Renal pelvis (tissue), 1 donor: ENCODE measurements at regions not wholly inside any gene's neighbourhood (a gene's known extent, or its start where the extent isn't known, plus 50 kb on each side); places are given as distances from the start of the nearest gene placed in this dataset.
"Not testable (repeated sequence)": the region's sequence is repeated elsewhere in the genome, so short reads cannot be mapped to it uniquely, and the experiment has no call there.

Experiments used
- DNase-seq: peaks from one replicate; pipeline ENCODE4 v3.0.0-alpha.2; 2013

DNA sequence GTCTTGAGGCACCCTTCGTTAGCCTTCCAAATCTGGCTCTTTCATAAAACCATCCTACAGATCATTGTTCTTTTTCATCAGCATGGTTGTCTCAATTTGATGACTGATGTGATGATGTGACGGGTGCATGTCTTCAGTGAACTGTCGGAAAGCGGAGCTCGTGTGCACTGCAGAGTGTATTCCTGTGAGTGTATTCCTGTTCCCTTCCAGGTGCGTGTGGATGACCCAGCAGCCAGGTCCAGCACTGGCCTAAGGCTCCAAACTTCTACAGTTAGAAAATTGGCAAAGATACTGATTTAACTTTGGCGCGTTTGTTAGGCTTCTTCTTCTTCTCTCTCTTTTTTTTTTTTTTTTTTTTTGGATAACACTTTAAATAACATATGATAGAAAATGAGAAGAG, 314.8 kb upstream of the SPATA31A3 start:
- not testable (repeated sequence) for DNase-seq

DNA sequence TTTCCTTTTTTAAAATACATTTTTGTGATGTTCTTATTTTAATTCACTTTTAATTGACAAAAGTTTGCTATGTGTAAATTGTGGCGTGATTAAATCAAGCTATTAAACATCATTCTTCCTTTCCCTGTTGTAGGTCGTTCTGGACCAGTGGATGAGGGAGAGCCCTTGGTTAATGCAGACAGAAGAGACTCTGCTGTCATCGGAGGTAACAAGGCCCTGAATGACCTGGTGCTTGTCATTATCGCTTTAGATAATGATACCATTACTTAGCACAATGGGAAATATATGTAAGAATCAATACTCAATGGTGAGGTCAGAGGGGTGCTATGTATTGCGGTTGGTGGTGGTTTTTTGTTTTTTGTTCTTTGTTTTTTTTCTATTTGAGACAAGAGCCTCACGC, 296.4 kb upstream of the SPATA31A3 start:
- not testable (repeated sequence) for DNase-seq

DNA sequence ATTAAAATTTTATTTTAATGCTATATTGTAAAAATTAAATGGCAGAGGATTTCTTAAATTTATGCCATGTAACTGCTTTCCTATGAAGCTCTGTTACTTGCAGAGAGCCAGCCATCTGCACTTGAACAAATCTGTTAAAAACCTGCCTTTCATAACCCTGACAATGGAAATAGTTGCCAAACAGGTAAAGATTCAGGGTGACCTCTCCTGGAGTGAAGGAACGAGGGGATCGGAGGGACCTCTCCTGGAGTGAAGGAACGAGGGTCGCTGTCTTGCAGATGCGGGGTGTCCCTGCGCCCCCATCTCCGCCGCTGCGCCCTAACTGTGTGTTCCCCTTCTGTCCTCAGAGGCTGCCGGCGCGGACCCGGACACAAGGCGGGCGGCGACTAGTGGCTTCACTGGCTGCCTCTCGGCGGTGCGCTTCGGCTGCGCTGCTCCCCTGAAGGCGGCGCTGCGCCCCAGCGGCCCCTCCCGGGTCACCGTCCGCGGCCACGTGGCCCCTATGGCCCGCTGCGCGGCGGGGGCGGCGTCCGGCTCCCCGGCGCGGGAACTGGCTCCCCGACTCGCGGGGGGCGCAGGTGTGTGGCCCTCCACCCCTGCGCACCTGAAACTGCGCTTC, 295.9 kb upstream of the SPATA31A3 start:
- not testable (repeated sequence) for DNase-seq

DNA sequence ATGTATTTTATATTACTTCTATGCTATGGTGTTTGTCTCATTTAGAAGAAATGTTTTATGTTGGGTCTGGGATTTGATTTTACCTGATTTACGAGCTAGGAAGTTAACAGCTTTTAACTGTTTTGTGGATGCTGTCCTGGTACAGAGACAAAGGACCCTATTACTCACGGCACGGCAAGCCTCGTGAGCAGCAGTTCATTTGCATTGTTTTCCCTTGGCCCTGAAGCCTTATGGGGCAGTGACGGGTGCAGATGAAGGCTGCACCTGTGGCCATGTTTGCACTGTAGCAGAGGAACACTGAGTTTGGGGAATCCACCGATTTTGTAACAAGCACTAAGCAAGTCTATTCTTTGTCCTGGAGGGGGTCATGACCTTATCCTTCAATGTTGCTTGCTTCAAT, 291.9 kb upstream of the SPATA31A3 start:
- DNase-seq, result not testable (repeated sequence)

DNA sequence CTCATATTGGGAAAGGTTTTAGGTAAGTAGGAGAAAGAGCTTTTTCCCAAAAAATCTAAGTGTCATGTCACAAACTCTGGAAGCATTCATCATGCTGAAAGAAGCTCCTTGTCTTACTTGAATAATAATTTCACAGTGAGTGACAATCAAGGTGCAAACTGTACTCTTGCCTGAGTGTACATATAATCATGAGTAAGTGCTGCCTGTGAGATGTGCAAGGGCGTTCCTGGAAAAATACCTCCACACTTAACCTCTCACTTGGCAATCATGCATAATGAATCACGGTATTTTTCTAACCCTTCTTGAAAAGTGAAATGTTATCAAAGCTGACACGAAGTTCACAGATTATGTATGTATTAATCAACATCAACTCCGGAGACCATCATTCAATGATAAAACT, 289.2 kb upstream of the SPATA31A3 start:
- DNase-seq, result not testable (repeated sequence)

DNA sequence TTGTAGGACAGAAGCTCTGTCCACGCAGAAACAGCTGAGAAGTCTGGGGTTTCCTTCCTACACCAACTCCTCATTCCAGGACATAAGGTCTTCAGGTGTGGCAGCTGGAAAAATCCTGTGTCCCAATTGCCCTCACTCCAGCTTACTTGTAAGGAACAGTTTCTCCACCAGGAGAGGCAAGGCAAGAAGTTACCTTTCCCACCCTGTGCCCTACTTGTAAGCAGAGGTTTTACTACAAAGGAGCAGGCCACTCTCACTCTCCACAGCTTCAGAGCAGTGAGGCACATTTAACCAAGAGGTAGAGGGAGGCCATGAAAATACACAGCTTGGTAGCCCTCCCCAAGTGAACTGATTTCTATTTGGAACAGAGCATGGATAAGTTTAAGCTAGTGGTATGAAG, 277.3 kb upstream of the SPATA31A3 start:
- not testable (repeated sequence) for DNase-seq

DNA sequence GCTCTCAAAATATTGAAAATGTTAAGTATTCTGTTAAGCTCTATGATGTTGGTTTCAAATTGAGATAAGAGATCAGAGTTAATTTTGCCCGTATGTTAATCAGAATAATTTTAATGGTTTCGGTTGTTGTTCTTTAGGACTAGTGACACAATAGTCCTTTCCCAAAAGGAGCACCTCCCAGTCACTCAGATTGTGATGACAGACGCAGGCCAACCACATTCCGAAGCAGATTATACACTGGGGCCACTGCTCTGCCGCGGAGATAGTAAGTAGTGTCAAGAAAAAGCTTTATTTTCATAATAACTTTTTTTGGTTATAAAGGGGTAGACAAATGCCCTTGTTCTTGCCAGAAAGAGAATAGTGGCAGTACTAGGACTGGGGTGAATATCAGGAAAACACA, 265.5 kb upstream of the SPATA31A3 start:
- DNase-seq, result not testable (repeated sequence)

DNA sequence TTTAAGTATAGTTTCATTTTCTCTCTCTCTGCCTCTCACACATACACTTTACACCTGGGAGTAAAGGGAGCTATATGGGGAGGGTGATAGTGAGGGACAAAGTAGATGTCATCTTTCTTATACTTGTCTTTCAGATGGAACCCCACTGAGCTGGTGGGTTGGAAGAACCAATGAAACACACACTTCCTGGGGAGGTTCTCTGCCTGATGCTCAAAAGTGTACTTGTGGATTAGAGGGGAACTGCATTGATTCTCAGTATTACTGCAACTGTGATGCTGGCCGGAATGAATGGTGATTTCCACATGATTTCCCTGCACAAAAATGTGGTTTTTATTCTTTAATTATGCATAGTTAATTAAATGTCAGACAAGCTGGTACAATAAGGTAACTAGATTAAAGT, 256.6 kb upstream of the SPATA31A3 start:
- not testable (repeated sequence) for DNase-seq

DNA sequence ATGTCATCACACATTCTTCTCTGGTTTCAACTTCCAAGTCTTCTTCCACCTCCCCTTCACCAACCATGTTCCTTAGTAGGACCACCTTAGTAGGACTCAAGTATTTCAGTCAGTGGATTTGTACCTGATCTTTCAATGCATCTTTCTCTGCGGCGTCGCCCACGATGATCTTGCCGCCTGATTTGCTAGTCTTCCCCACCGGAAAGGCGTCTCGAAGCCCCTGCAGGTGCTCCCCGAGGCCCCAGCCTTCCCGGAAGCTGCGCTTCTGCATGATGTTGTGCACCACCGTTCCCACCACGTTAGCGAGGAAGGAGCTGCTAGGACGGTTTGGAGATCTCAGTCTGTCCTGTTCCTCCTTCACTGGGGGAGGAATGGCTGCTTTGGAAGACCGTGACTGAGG, 219.7 kb upstream of the SPATA31A3 start:
- not testable (repeated sequence) for DNase-seq

DNA sequence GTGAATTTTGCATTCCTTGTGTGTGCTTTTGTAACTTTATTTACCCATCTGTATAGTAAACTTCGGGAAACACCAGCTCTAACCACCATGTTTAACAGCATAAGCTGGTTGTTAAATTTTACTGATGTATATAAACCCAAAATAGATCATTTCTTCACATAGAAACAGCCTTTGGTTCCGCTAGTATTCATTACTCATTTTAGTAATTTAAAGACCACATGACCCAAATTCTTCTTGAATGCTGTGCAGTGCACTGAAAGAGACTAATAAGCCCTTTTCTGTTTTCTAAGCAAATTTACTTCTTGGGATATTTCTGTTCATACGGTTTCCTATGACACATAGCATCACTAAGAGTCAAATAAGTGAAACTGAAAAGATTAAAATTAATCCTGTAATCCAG, 218.5 kb upstream of the SPATA31A3 start:
- DNase-seq, result not testable (repeated sequence)

DNA sequence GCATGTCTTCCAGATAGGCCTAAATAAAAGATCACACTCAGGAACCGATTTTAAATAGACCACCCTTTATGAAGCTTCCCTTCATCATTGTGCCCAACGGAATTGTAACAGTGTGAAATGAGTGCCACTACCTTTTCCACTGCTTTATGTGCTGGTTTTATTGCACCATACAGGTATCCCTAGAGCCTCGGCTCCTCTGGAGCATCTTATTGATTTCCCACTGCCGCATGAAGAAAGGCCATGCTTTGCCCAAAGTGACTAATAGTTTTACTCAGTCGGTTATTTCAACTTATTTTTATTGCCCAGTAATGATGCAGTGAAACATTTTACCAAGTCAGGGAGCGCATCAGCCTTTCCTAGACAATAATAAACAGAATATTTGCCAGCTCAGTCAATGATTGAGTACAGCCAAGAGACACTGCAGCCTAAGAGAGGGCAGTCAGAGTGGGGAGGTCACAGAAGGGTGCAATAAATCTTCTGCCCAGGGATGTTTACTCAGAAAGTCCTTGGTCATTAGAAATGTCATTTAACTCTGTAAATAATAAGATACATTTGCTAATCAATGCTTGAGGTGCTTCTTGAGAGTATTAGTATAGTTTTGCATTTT, 216.6 kb upstream of the SPATA31A3 start:
- DNase-seq, result not testable (repeated sequence)

DNA sequence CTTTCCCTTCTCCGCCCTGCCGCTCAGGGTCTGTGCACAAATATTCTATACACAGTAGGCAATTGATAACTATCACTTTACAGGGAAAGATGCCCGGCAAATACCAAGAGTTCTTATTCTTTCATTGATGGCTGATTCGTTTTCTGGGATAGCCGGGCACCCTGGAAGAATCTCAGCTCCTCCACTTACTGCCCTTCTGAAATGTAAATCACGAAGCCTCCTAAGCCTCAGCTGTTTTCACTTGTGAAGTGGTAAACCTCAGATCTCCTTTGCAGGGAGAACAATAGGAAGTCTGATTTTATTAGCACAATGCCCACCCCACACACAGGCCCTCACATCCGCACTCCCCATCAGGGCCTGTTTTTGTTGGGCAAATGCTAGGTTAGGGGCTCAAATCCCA, 203.8 kb upstream of the SPATA31A3 start:
- not testable (repeated sequence) for DNase-seq

DNA sequence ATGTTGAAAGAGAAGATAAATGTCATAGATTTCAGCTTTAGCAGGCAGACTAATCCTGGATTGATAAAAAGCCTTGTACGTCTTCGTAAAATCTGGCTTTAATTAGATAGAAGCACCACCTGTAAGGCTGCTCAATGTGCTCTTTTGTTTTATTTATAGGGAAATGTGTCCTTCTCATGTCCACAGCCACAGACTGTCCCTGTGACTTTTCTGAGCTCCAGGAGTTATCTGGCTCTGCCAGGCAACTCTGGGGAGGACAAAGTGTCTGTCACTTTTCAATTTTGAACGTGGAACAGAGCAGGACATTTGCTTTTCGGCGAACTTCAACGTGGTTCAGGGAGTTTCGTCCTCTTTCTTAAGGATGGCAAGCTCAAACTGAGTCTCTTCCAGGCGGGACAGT, 203.0 kb upstream of the SPATA31A3 start:
- DNase-seq, result not testable (repeated sequence)

DNA sequence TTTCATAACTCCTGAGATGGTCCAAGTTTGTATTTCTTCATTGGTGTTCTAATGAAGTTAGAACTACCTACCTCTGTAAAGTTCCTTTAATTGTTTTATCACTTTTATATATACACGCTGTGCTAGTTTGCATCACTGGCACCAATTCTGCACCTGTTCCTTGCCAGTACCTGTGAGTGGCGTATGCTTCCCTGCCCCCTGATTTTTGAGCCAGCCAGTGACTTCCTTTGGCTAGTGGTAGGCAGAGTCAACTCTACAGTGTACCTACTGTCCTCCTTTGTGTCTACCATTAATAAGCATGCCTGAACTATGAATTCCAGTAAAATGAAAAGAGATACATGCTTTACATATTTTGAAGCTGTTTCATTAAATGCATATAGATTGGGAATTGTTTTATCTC, 186.8 kb upstream of the SPATA31A3 start:
- not testable (repeated sequence) for DNase-seq

DNA sequence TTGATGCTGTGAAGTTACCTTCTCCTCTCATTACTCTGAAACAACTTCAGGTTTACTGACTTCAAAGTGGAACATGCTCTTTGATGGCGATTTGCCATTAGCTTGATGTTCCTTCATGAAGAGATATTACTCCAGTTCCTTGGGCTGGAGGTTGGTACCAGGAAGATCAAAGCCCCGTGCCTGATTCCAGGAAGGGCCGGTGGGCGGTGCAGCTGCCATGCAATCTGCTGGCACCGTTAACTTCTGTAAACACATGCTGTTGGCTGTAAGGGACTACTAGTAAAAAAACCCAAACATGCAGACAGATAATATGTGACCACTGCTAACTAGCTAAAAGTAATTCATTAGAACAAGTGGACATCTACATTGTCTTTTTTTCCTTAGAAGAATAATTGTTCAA, 182.8 kb upstream of the SPATA31A3 start:
- not testable (repeated sequence) for DNase-seq

DNA sequence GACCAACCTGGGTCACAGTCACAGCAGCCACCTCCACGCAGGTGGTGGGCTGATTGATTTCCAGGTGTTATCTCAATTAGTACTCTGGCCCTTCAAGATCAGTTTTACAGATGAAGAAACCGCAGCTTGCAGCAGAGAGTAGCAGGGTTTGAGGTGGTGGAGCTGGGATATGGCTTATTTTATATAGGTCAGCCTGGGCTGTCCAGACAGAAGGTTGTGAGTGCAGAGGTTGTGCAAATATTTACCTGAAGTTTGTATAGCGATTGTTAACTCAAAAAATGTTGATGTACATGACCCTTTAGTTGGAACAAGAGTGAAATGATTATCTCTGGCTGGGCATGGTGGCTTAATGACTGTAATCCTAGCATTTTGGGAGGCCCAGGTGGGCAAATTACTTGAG, 179.4 kb upstream of the SPATA31A3 start:
- not testable (repeated sequence) for DNase-seq

DNA sequence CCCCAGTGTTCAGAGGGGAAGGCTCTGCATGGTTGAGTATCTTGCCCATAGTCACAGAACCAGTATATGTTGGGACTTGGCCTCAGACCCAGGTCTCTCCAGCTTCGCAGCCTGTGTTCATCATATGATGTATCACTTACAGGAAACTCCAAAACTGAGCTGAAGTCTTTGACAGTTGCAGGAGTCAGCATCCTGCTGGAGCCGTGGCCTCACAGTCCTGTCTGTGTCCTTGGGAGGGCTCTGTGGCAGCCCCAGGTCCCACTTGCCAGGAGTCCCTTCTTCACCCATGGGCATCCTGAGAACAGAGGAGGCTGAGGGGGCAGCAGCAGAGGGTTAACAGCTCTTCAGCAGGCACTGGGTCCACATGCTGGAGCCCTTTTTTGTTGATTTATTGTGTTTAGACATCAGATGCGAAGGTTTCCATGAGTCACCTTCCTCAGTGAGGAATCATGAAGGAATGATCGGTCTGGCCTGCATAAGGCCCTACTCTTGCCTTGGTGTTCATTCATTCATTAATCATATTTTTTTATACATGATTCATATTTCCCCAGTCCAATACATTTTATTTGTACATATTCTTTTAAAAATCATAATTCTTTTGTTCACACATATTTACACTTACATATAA, 176.3 kb upstream of the SPATA31A3 start:
- DNase-seq, result not testable (repeated sequence)

DNA sequence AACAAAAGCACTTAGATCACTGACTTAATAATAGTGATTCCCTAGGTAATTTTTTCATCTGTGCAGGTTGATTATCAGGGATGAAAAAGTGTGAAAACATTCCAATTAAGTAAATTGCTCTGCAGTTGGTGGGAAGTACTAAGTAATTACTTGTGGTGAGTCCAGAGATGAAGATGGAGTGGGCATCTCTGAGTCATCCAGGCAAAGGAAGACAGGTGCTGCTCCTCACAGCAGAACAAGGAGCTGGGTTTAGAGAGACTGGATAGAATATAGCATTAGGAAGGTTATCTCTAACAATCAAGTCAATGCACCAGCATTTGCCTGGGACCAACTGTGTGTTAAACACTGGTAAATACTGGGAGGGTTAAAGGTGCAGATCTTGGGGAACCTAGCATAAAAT, 174.0 kb upstream of the SPATA31A3 start:
- not testable (repeated sequence) for DNase-seq

DNA sequence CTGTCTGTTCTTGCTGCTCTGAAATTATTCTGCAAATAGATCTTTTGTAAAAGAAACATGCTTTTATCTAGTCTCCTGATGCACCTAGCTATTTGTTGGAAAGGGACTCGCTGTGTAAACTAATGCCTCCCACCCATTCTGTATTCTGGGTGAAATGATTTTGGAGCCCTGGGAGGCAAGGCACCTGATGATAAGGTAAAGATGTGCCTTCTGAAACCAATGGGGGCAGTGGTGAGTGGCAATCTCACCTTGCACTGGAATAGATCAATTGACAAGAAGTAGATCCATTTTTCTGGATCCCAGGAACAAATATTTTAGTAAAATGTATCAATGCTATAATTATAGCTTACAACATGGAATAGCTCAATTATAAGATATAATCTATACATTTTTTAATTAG, 170.5 kb upstream of the SPATA31A3 start:
- not testable (repeated sequence) for DNase-seq

DNA sequence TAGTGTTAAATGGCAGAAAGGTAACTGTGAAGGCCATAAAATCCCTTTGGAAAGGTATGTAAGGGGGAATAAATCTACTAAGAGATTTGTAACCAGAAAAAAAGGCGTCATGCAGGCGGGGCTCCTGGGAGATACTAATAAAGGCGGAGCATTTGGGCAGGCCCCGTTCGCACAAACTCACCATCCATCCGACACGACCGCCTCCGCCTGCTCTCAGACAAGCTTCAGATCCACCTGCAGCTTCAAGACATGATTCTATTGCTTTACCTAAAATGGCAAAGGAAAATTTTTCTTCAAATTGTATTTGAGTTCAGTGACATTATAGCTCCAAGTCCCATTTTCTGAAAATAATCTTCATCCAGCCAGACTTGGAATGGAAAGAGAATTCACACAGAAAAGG, 162.9 kb upstream of the SPATA31A3 start:
- DNase-seq, result not testable (repeated sequence)

DNA sequence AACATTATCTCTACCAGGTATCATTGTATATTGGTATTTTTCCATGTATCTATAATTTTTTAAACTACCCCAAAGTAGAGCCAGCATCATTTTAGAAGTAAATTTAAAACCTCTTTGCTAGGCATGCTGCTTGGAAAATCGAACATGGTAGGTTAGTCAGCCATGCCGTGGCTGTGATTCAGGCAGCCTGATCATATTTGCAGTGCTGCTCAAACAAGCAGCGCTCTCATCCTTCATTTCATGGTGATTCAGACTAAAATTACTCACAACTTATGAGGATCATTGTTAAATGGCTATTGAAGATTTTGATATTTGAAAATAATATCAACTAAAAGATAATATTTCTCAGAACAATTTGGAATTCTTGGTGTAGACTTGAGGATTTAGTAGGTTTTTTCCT, 161.2 kb upstream of the SPATA31A3 start:
- not testable (repeated sequence) for DNase-seq

DNA sequence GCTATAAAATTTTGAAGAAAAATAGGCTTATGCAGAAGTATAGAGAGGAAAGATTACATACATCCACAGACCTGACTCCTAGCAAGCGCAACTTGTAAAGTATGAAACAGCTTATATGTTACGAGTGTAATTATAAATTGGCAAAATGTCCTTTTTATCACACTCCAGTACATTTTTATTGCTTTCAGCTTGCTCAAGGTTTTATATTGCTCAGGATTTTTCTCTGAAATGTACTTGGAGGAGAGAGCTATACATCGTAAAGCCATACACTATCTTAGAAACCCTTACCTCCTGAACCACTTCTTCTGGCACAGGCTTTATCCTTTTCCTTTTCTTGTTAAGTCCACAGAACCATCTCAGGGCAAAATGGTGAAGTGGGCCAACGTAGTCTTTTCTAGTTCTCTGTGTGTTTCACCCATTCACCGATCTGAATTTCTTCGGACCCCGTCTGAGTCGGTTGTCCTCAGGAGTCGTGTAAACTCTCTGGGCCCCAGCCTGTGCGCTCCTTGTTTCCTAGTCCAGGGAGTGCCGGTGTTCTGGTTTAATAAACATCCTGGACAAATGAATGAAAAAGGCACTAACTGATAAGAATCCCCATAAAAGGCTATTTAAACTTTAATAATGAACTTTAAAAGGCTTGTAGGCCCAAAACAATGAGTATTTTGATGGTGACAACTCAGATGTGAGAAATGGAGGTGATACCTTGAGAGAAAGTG, 150.2 kb upstream of the SPATA31A3 start:
- not testable (repeated sequence) for DNase-seq

DNA sequence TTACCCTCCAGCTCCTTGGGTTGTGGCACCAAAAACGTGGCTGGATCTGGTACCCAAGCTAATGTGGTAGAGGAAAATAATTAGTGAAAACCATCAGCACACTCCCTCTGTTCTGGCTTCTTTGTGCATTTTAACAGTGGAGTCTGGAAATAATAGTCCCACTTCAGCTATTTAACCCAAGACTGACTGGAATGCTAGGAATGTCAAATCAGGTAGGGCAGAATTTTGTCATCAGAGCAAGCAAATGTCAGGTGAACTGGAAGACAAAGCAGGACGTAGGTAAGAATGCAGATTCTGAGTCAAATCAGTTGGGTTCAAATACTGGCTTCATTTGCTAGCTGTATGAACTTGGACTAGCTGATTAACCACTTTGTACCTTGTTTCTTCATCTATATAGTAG, 144.0 kb upstream of the SPATA31A3 start:
- DNase-seq, result not testable (repeated sequence)
